ENCODE measurements at regions not wholly inside any gene's neighbourhood (a gene's known extent, or its start where the extent isn't known, plus 50 kb on each side); places are given as distances from the start of the nearest gene placed in this dataset.

GRCh38 chr17:65405563-65405962, 155.9 kb downstream of the AXIN2 start:
- no peak for DNase-seq

DNA sequence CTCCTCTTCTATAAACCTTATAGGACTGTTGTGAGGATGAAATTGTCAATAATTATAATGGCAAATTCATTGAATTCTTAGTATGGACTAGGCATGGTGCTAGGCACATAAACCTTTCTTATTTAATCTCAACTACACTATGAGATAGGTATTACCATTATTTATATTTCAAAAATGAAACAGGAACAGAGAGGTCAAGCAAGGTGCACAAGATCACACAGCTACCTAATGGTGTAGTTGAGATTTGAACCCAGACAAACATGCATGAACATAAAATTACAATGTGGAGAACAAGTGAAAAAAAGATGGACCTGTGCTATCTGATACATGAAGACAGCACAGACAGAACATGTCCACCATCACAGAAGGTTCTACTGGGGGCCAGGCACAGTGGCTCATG, 156.7 kb downstream of the AXIN2 start:
- no peak for DNase-seq

GRCh38 chr17:65403626-65404025, 157.8 kb downstream of the AXIN2 start:
- DNase-seq, result no peak

DNA sequence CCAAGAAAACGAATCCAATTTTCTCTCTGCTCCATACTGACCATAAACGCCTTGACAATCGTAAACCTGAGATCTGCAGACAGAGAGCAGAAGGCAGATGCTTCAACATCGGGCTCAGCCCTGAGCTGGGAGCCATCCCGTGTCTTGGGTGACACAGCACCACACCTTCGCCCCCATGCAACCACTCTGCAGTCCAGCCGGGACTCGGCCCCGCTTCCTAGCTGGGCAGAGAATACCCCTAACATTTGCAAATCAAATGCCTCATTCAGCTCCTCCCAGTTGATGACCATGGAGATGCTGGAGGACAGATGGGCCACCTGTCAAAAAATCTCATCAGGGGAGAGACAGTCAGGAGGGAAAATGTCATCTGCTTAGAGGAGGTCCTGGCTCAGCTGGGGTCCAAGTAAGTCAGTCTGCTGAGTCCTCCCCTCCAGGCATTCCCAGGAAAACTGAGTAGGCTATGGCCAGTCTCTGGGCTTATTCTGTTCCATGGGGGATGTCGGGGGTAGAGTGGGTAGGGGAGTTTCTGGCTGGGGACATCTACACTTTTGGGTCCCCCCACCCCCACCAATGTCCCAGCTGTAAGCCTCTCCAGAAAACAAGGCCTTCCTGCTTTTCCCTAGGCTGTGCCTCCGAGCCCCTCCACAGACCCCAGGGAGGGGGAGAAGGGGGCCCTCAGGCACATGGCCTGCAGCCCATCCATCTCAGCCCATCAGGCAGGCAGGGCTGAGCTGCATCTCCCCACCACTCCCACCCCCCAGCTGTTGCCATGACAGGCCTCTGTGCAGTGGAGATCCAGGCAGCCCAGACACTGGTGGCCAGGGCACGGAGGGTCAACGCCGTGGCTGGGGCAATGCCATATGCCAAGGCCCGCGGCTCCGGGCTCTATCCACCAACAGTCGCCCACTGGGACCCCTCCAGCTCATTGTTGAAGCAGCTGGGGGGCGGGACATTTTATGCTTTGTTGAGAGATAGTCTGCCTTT, 158.6 kb downstream of the AXIN2 start:
- no peak for DNase-seq

- DNase-seq, result no peak
Observed at GRCh38 chr17:65401561-65401960, 159.9 kb downstream of the AXIN2 start.

DNA sequence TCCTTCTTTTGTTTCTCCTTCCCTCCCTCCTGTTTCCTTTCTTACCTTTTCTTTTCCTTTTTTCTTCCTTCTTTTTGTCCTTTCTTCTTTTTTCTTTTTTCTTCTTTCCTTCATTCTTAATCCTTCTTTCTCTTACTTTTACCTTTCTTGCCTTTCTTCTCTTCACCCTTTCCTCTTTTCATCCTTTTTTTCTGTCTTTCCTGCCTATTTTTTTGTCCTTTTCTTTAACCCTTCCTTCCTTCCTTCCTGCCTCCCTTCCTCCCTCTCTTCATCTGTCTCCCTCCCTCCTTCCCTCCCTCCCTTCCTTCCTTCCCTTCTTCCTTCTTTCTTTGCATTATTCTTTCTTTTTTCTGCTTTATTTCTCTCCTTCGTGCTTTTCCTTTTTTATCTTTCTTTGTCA, 160.7 kb downstream of the AXIN2 start:
- DNase-seq, result no peak

DNA sequence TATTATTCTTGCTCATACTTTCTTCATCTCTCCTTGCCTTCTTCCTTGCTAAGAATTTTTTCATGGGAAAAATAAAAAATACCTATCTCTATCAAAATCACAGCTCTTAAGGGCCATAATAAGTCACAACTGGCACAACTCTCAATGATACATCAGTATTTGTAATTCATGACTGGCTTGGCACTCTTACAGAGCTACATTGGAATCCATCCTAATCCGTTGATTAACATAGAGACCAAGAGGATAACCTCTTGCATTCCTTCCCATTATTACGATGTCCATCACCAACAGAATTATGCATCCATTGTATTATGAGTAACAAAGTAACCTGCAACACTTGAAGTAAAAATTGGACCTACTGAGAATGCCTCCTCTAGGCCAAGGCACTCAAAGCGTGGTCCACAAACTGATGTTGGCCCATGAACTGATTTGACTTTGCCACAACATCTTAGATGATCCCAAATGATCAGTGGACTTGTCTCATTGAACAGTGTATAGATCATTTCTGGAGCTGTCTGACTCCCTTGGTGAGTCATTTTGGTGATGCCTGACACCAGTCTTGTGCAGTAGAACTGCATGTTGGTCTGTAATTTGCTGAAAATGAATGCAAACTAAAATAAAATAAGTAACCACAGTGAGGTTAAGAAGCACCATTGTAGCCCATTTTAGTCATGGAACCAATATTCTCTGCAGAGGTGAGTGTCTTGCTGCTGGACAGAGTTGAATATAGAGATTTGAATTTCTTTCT, 163.2 kb downstream of the AXIN2 start:
- DNase-seq, result no peak

DNA sequence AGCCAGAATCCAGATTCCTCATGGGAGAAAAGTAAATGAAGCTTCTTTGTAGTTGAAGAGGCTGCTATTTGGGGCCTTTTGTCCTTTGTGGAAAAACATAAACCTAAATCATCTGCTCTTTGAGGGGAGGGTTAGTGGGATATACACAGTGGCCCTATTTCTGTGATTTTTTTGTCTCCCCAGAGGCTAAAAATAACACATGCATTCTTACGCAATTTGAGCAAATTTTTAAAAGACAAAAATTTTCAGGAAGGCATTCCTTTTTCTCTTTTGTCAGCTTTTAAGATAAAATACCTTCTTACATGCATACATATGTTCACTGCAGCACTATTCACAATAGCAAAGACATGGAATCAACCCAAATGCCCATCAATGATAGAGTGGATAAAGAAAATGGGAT, 165.5 kb downstream of the AXIN2 start:
- no peak for DNase-seq

- no peak for DNase-seq
Observed at GRCh38 chr17:65394811-65395472, 166.5 kb downstream of the AXIN2 start.

GRCh38 chr17:65393514-65393913, 167.9 kb downstream of the AXIN2 start:
- no peak for DNase-seq

DNA sequence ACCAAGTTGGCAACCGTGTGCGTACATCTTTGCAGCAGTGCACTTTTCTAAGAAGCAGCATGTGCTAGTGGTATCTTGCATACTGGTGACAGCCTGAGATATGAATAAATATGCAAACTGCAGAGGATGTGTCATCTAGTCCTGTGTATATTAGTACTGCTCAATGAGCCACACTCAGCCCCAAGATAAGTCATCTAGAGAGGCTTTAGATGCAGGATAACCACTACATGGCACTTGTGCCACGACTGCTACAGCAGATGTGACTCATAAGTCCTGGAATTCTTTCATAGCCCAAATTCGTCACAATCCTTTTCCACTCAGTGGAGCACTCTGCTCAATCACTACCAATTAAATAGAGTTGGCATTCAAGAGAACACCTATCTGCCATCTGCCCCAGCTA, 171.5 kb downstream of the AXIN2 start:
- no peak for DNase-seq

- no peak for DNase-seq
Observed at GRCh38 chr17:65389426-65389825, 172.0 kb downstream of the AXIN2 start.

- DNase-seq, result no peak
Observed at GRCh38 chr17:65388911-65389310, 172.5 kb downstream of the AXIN2 start.

DNA sequence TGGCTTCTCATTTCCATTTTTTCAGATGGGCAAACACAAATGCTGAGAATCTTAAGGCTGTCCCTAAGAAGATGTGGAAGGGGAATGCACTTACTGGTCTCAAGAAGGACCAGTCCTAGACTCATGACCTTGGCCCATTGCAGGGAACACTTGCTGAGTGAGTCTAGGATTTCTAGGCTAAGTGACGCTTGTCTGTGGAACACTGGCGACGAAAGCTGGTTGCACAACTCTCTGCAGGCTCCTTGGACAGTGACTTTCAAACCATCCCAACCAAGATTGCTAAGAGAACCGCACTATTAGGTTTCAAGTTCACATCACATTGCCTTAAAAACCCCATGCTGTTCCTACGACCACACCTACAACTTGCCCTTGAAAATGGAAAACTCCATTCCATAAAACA, 174.1 kb downstream of the AXIN2 start:
- no peak for DNase-seq

GRCh38 chr17:65385726-65386125, 175.7 kb downstream of the AXIN2 start:
- no peak for DNase-seq

GRCh38 chr17:65385071-65385470, 176.4 kb downstream of the AXIN2 start:
- DNase-seq, result no peak

DNA sequence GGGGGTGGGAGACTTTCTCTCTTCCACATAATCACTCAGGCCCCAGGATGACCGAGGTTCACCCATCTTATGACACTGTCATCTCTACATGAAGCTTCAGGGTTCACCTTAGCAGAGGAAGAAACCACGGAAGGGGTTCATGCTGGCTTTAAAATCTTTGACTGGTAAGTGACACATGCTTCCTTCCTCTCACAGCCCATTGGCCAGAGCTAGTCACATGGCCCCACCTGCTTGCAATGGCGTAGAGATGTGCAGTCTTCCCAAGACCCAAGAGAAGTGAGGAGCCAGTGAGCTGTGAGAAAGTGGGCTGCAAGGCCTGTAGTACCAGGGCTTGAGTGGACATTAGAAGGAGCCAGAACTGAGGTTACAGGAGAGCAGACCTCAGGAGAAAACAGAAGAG, 180.3 kb downstream of the AXIN2 start:
- no peak for DNase-seq

DNA sequence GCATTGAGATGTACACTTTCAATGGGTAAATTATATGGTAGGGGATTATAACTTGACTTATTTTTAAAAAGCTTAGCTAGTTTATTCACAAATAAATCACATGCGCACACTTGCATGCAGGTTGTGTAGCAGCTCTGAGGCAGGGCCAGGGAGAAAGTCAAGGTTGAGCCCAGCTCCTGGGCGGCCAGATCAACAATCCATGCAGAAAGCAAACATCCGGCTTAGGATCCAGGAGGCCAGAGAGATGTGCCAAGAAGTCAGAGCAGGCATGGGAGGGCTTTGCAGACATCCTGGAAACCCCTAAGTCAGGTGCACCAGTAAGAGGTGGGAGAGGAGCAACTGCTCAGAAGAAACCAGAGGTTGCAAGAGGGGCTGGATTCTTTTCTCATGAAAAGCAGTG, 186.5 kb downstream of the AXIN2 start:
- DNase-seq, result no peak

DNA sequence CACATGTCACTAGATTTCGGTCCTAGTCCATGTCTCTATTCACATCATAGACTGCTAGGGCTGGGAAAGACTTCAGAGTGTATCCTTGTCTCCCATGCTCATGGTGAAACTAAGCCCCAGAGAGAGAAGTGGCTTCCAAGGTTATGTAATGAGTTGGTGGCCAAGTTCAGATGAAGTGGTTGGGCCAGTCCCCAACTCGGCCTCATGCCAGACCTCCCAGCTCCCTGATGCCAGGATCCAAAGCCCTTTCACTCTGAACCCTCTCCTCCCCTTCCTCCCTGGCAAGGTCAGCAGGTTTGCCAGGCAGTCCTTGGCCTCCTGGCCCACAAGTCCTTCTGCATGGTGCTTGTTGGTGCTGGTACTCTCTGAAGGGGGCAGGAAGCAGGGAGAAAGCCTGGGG, 189.7 kb downstream of the AXIN2 start:
- no peak for DNase-seq

GRCh38 chr17:65370669-65371131, 190.7 kb downstream of the AXIN2 start:
- DNase-seq, result no peak

DNA sequence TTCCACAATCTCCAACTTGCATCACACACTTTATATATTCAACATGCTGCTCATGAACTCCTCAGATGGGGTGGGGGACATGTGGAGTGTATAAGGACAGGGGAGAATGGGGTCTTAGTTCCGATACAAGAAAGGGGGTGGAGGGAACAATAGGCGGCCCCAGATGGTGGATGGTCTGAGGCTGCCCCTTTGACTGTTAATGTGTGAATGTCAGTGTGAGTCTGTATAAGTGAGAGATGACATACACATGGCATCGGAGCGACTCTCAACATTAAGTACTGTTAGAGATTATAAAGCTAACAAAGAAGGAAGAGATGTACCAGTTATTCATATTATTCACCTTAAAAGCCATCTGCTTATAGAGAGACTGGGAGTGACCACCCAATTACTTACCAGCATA, 193.1 kb downstream of the AXIN2 start:
- DNase-seq, result no peak

DNA sequence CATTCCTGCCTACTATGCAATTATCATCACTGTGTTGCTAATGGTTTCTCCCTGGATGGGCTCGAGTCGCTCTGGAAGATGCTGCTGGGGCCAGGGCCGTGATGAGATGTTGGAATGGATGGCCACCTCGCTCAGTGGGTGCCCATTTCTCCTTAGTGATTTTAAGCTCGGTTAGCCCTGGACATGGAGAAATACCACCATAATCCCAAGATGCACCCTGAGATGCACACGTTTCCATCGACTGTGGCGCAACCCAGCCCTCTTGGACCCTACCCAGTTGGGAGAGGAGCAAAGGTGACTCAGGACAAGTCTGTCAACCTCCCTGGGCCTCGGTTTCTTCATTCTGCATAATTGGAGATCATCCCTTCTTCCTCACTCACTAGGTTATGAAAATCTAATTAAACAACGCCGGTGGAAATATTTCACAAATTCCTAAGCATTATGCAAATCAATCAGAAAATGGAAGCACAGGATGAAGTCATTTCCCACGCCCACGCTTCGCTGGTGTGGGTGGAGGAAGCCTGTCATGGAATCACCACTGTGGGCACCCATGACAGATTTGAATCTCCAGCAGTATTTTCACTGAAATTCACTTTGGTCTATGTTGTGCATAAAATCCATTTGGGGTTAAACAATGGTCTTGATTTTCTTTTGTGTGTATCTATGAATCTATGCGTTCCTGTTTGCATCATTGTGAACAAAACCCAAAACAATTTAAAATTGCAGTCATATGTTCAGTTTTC, 195.2 kb downstream of the AXIN2 start:
- no peak for DNase-seq
